IPS-18a (cell line): ENCODE measurements at regions not wholly inside any gene's neighbourhood (a gene's known extent, or its start where the extent isn't known, plus 50 kb on each side); places are given as distances from the start of the nearest gene placed in this dataset.

Source experiments
- H3K27ac ChIP-seq: one replicate; pipeline ENCODE4 v1.5.1; 2013; ENCODE audit warnings: low read length
- H3K27me3 ChIP-seq: one replicate; pipeline ENCODE4 v1.6.1; 2013; ENCODE audit warnings: mild to moderate bottlenecking, low read length; ENCODE audit not compliant: control insufficient read depth, insufficient read depth
- H3K36me3 ChIP-seq: one replicate; pipeline ENCODE4 v1.6.1; 2013; ENCODE audit warnings: low read depth, low read length; ENCODE audit not compliant: control insufficient read depth
- H3K4me1 ChIP-seq: one replicate; pipeline ENCODE4 v1.6.1; 2013; ENCODE audit warnings: low read depth, low read length; ENCODE audit not compliant: control insufficient read depth
- H3K4me3 ChIP-seq: one replicate; pipeline ENCODE4 v1.5.1; 2013; ENCODE audit warnings: low read length
- H3K9ac ChIP-seq: one replicate; pipeline ENCODE4 v1.6.1; 2013; ENCODE audit warnings: mild to moderate bottlenecking, low read length, moderate library complexity
- H3K9me3 ChIP-seq: one replicate; pipeline ENCODE4 v1.6.1; 2013; ENCODE audit warnings: low read depth, low read length; ENCODE audit not compliant: control insufficient read depth

DNA sequence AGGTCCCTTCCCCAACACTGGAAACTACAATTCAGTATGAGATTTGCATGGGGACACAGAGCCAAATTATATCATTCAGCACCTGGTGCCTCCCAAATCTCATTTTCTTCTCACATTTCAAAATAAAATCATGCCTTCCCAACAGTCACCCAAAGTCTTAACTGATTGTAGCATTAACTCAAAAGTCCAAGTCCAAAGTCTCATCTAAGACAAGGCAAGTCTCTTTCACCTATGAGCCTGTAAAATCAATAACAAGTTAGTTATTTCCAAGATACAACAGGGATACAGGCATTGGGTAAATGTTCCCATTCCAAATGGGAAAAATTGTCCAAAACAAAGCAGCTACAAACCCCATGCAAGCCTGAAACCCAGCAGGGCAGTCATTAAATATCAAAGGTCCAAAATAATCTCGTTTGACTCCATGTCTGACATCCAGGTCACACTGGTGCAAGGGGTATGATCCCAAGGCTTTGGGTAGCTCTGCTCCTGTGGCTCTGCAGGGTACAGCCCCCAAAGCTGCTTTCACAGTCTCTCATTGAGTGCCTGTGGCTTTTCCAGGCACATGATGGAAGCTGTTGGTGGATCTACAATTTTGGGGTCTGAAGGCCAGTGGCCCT, 1370.1 kb upstream of the DDX18 start:
- Histone ChIP-seq H3K27ac (no peak overlapping the region), H3K27me3 (no peaks in the 10 kb centered on the region), H3K4me3 (no peak overlapping the region), H3K9ac (no peak overlapping the region), H3K9me3 (peaks cover 6% of the 10 kb centered on the region), H3K4me1 (no peaks in the 10 kb centered on the region), H3K36me3 (no peaks in the 10 kb centered on the region)

DNA sequence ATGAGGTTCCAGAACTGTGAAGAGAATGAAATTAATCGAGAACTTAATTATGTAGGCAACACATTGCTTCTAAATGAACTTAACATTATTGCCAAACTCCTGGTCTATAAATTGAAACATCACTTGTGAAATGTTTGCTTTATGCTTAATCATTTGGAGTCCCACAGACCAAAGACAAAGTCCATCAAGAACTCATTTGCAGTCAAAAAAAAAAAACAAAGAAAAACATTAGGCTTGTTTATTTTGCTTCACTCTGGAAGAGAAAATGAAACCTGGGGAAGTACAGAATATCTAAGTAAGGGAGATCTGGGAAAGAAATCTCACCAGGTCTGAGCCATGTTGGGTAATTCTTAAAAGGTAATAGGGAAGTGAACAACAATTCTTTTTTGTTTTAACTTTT, 1363.5 kb upstream of the DDX18 start:
- no peaks in the 10 kb centered on the region for H3K4me1 ChIP-seq
- no peaks in the 10 kb centered on the region for H3K36me3 ChIP-seq
- no peak overlapping the region for H3K4me3 ChIP-seq
- no peak overlapping the region for H3K9ac ChIP-seq
- no peaks in the 10 kb centered on the region for H3K27me3 ChIP-seq
- no peak overlapping the region for H3K27ac ChIP-seq
- H3K9me3 ChIP-seq, result no peaks in the 10 kb centered on the region

DNA sequence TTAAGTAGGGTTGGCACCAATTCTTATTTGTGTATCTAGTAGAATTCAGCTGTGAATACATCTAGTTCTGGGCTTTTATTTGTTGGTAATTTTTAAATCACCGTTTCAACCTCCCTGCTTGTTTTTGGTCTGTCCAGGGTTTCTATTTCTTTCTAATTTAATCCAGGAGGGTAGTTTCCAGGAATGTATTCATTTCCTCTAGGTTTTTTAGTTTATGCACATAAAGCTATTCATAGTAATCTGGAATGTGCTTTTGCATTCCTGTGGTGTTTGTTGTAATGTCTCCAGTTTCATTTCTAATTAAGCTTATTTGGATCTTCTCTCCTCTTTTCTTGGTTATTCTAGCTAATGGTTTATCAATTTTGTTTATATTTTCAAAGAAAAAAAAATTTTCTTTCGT, 1361.8 kb upstream of the DDX18 start:
- no peaks in the 10 kb centered on the region for H3K9me3 ChIP-seq
- no peak overlapping the region for H3K27ac ChIP-seq
- H3K4me3 ChIP-seq, result no peak overlapping the region
- H3K36me3 ChIP-seq, result no peaks in the 10 kb centered on the region
- no peak overlapping the region for H3K9ac ChIP-seq
- H3K27me3 ChIP-seq, result no peaks in the 10 kb centered on the region
- H3K4me1 ChIP-seq, result no peaks in the 10 kb centered on the region

GRCh38 chr2:116456429-116456828, 1358.1 kb upstream of the DDX18 start:
- H3K9me3 ChIP-seq, result no peaks in the 10 kb centered on the region
- H3K27ac ChIP-seq, result no peak overlapping the region
- no peak overlapping the region for H3K9ac ChIP-seq
- H3K27me3 ChIP-seq, result no peaks in the 10 kb centered on the region
- H3K36me3 ChIP-seq, result no peaks in the 10 kb centered on the region
- H3K4me1 ChIP-seq, result no peaks in the 10 kb centered on the region
- no peak overlapping the region for H3K4me3 ChIP-seq

- peaks cover 10% of the 10 kb centered on the region for H3K9me3 ChIP-seq
- H3K27ac ChIP-seq, result no peak overlapping the region
- H3K4me3 ChIP-seq, result no peak overlapping the region
- no peaks in the 10 kb centered on the region for H3K27me3 ChIP-seq
- H3K4me1 ChIP-seq, result no peaks in the 10 kb centered on the region
- H3K36me3 ChIP-seq, result no peaks in the 10 kb centered on the region
- no peak overlapping the region for H3K9ac ChIP-seq
These were observed 1347.2 kb upstream of the DDX18 start for GRCh38 chr2:116467243-116467642.

- no peaks in the 10 kb centered on the region for H3K27me3 ChIP-seq
- H3K4me3 ChIP-seq, result no peak overlapping the region
- no peak overlapping the region for H3K27ac ChIP-seq
- no peaks in the 10 kb centered on the region for H3K36me3 ChIP-seq
- no peak overlapping the region for H3K9ac ChIP-seq
- H3K9me3 ChIP-seq, result peaks cover 3% of the 10 kb centered on the region
- H3K4me1 ChIP-seq, result no peaks in the 10 kb centered on the region
These were observed 1337.3 kb upstream of the DDX18 start for GRCh38 chr2:116477229-116477628.

DNA sequence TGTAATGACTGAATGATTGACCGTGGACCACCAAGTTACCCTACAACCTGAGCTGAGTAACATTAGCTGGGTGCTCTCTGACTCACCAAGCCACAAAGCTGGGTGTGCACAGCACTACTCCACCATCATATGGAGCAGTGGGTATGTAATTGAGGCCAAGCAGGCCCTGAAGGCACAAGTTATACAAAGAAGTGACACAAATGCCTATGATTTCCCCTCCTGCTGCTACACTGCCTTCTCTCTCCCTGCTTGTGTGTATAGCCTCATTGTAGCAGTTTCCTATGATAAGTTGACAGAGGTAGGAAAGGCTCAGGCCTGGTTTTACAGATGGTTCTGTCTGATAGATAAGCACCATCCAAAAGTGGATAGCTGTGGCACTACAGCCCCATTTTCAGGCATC, 1327.2 kb upstream of the DDX18 start:
- Histone ChIP-seq H3K9me3 (no peaks in the 10 kb centered on the region), H3K4me1 (no peaks in the 10 kb centered on the region), H3K4me3 (no peak overlapping the region), H3K36me3 (no peaks in the 10 kb centered on the region), H3K27me3 (no peaks in the 10 kb centered on the region), H3K9ac (no peak overlapping the region), H3K27ac (no peak overlapping the region)

DNA sequence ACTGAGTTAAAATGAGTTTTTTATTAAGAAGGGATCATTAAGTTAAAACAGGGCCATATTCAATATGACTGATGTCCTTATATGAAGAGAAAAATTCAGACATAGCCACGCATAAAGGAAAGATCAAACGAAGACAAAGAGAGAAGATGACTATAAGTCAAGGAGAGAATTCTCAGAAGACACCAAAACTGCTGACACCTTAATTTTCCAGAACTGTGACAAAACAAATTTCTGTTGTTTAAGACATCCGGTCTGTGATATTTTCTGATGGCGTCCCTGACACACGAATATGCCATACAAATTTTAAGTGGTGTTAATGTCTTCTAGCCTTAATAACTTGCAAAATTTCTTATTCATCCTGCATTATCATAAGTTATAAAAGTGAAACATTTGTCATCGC, 1325.2 kb upstream of the DDX18 start:
- H3K4me1 ChIP-seq, result no peaks in the 10 kb centered on the region
- no peaks in the 10 kb centered on the region for H3K36me3 ChIP-seq
- H3K4me3 ChIP-seq, result no peak overlapping the region
- no peak overlapping the region for H3K27ac ChIP-seq
- H3K27me3 ChIP-seq, result no peaks in the 10 kb centered on the region
- no peak overlapping the region for H3K9ac ChIP-seq
- H3K9me3 ChIP-seq, result no peaks in the 10 kb centered on the region

DNA sequence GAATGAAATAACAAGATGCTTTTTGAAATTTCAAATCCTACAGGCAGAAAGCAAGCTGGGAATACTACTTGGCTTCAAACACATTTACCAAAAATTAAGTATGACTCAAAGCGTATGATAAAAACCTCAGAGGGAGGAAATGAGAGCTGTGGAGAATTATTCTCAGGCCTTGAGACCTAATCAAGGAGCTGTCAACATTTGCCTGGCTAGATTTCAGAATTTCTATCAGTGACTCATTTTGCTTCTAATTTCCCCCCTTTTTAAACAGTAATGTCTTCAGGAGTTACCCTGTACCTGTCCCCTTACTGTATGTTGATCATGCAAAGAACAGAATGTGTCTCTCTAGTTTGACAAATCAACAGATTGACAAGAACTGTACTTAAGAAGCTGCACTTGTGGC, 1324.5 kb upstream of the DDX18 start:
- H3K4me3 ChIP-seq, result no peak overlapping the region
- no peaks in the 10 kb centered on the region for H3K9me3 ChIP-seq
- no peak overlapping the region for H3K27ac ChIP-seq

DNA sequence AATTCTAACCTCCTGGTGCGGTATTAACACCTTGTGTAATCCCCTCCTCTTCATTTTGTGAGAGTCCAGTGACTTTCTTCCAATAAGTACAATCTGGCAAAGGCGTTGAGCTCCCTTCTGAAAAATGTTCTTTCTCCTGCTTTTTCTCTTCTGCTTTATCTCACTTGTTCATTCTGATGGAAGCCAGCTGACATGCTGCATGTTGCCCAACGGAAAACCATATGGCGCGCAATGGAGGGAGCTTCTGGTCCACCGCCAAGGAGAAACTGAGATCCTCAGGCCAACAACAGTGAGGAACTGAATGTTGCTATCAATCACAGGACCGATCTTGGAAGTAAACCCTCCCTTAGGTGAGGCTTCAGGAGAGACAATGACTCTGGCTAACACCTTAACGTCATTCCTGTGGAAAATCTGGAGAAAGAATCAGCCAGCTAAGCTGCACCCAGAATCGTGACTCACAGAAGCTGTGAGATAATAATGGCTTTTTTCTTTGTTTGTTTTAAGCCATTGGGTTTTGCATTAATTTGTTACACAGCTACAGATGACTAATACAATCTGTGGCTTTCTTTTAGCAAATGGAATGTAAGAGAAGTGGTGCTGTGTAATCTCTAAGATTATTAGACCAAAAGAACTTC, 1323.9 kb upstream of the DDX18 start:
- Histone ChIP-seq H3K27me3 (no peaks in the 10 kb centered on the region), H3K27ac (no peak overlapping the region), H3K4me1 (no peaks in the 10 kb centered on the region), H3K36me3 (no peaks in the 10 kb centered on the region), H3K9ac (no peak overlapping the region), H3K9me3 (no peaks in the 10 kb centered on the region), H3K4me3 (no peak overlapping the region)

More for the DNA sequence above, 1324.5 kb upstream of the DDX18 start:
- Histone ChIP-seq H3K27me3 (no peaks in the 10 kb centered on the region), H3K4me1 (no peaks in the 10 kb centered on the region), H3K36me3 (no peaks in the 10 kb centered on the region), H3K9ac (no peak overlapping the region)

DNA sequence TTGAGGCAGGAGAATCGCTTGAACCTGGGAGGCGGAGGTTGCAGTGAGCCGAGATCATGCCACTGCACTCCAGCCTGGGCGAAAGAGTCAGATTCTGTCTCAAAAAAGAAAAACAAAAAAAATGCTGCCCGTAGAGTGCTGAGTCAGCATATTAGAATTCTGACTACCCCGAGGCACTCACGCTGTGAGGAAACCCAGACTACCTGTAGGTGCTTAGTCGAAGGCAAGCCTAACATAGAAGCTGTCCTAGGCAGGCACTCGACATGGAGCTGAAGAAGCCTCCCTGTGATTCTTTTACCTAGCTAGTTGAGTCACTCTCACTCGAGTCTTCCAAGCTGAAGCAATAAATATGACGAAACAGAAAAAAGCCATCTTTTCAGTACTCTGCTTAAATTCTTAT, 1323.2 kb upstream of the DDX18 start:
- Histone ChIP-seq H3K27me3 (no peaks in the 10 kb centered on the region), H3K9me3 (no peaks in the 10 kb centered on the region), H3K36me3 (no peaks in the 10 kb centered on the region), H3K4me3 (no peak overlapping the region), H3K27ac (no peak overlapping the region), H3K9ac (no peak overlapping the region), H3K4me1 (no peaks in the 10 kb centered on the region)

DNA sequence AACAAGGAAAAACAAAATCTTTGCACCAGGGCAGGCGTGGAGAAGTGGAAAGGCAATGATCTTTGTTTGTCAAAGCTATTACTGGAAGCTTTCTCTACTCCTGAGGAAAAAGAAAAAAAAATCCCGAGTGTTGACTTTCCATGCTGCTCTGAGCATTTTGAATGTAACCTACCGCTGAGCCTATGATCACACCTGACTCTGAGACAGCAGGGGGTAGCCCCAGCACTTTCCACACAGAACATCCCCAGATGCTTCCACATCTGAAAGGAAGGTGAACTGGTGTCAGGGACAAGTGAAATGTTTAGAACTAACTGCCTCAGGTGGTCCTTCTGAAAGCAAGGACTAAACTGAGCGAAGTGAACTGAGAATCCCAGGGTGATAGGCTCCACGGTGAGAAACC, 1315.1 kb upstream of the DDX18 start:
- Histone ChIP-seq H3K4me3 (no peak overlapping the region), H3K27ac (no peak overlapping the region), H3K9ac (no peak overlapping the region), H3K27me3 (no peaks in the 10 kb centered on the region), H3K4me1 (peaks cover 10% of the 10 kb centered on the region), H3K9me3 (no peaks in the 10 kb centered on the region), H3K36me3 (no peaks in the 10 kb centered on the region)
